ENCODE measurements at regions not wholly inside any gene's neighbourhood (a gene's known extent, or its start where the extent isn't known, plus 50 kb on each side); places are given as distances from the start of the nearest gene placed in this dataset.

GRCh38 chr13:81275666-81276258 lies 934.8 kb upstream of the SPRY2 start:
- TF ChIP-seq RNF2 (IDR thresholded peaks at IDR 0.05; ENCODE audit: borderline replicate concordance, low read depth) (no peak), MAFK (IDR thresholded peaks at IDR 0.05; ENCODE audit: partially characterized antibody) (no peak), RCOR1 (IDR thresholded peaks at IDR 0.05; ENCODE audit: low read depth, low read length) (no peak), JUNB (IDR thresholded peaks at IDR 0.05) (no peak), CTCF (IDR thresholded peaks at IDR 0.05) (no peak), POLR2A (IDR thresholded peaks at IDR 0.05; ENCODE audit: low read length) (no peak), ZNF302 (CRISPR knock-in tag; IDR thresholded peaks at IDR 0.05) (no peak), MAX (IDR thresholded peaks at IDR 0.05) (no peak), CHD2 (IDR thresholded peaks at IDR 0.05; ENCODE audit: low read length, partially characterized antibody) (no peak), E2F6 (IDR thresholded peaks at IDR 0.05; ENCODE audit: borderline replicate concordance, low read depth) (no peak), ESRRA (IDR thresholded peaks at IDR 0.05; ENCODE audit: borderline replicate concordance, low read length) (no peak), FOSL2 (IDR thresholded peaks at IDR 0.05) (no peak), FOSL2 (CRISPR knock-in tag; IDR thresholded peaks at IDR 0.05) (no peak), EHF (CRISPR knock-in tag; IDR thresholded peaks at IDR 0.05) (no peak)

Data from A549 (cell line).